Endothelial cell of umbilical vein (primary cell): ENCODE measurements at regions not wholly inside any gene's neighbourhood (a gene's known extent, or its start where the extent isn't known, plus 50 kb on each side); places are given as distances from the start of the nearest gene placed in this dataset.

Experiments
- BruUV-seq: library from RNA; stranded (reverse); fragments of 400-500 nt; replicated peaks from 2 replicates; lab custom pipeline; 2021; lab: Mats Ljungman, UMichigan
- CTCF ChIA-PET: fragments of 300-600, 350-600 bp; sonication (Branson Sonifier 250); formaldehyde crosslinking; loops from one replicate; lab custom pipeline; 2021; ENCODE audit warnings: antibody characterized with exemption, inconsistent platforms; lab: Charles Lee
- POLR2A ChIA-PET: fragments of 300-600, 350-600 bp; sonication (Branson Sonifier 250); formaldehyde crosslinking; loops from one replicate; lab custom pipeline; 2021; ENCODE audit warnings: antibody characterized with exemption, inconsistent platforms; lab: Charles Lee
- DNase-seq: peaks from one replicate; pipeline ENCODE4 v3.0.0-alpha.2; 2011; ENCODE audit warnings: low read depth, low spot score
- FAIRE-seq: peaks from 2 replicates; lab custom pipeline; 2011; peaks lifted over from hg19 to GRCh38; lab: Jason Lieb, UNC
- H2AFZ ChIP-seq: 2 replicates; pipeline ENCODE4 v1.6.0; 2012; ENCODE audit warnings: low read depth, low read length, control low read depth, inconsistent platforms
- H3K27ac ChIP-seq: 2 replicates; pipeline ENCODE4 v1.5.1; 2011; ENCODE audit warnings: low read depth, mild to moderate bottlenecking, control low read depth, low read length, moderate library complexity; ENCODE audit not compliant: insufficient read depth
- H3K27me3 ChIP-seq, 2 experiments: 2 replicates each; pipeline versions ENCODE4 v1.6.0 to v1.6.1; 2011; ENCODE audit warnings: low read length in 2 of 2, mixed read lengths in 1 of 2; ENCODE audit not compliant: control insufficient read depth in 2 of 2, insufficient read depth in 2 of 2
- H3K36me3 ChIP-seq, 2 experiments: 2 replicates in 1 of 2; 3 replicates in 1 of 2; pipeline ENCODE4 v1.5.1; 2011; ENCODE audit warnings: low read length in 2 of 2, mild to moderate bottlenecking in 1 of 2, moderate library complexity in 1 of 2; ENCODE audit not compliant: control insufficient read depth in 2 of 2, insufficient read depth in 2 of 2; ENCODE audit errors: extremely low read depth in 1 of 2
- H3K4me1 ChIP-seq: 3 replicates; pipeline ENCODE4 v1.5.1; 2011; ENCODE audit warnings: mild to moderate bottlenecking, low read length; ENCODE audit not compliant: control insufficient read depth, insufficient read depth; ENCODE audit errors: extremely low read depth
- H3K4me2 ChIP-seq: 2 replicates; pipeline ENCODE4 v1.6.1; 2011; ENCODE audit warnings: low read length, control low read depth, mixed read lengths; ENCODE audit not compliant: insufficient read depth
- H3K4me3 ChIP-seq, 3 experiments: fragments of 200-600 bp in 1 of 3; sonication (generic), shearing (Covaris generic) in 1 of 3; replicated peaks in 1 of 3; 2 replicates each; pipeline ENCODE4 v1.5.1; 2011 to 2016; ENCODE audit warnings: control low read depth in 3 of 3, low read length in 3 of 3, mild to moderate bottlenecking in 2 of 3, inconsistent platforms in 1 of 3, low read depth in 1 of 3, moderate library complexity in 1 of 3; ENCODE audit not compliant: insufficient read depth in 1 of 3
- H3K79me2 ChIP-seq: 2 replicates; pipeline ENCODE4 v1.6.0; 2012; ENCODE audit warnings: low read length, inconsistent platforms; ENCODE audit not compliant: control insufficient read depth, insufficient read depth
- H3K9ac ChIP-seq: replicated peaks from 2 replicates; pipeline ENCODE3; 2011; ENCODE audit warnings: low read length, control low read depth; ENCODE audit not compliant: insufficient read depth; ENCODE audit errors: extremely low read depth
- H3K9me1 ChIP-seq: replicated peaks from 3 replicates; pipeline ENCODE4 v1.6.0; 2011; ENCODE audit warnings: mild to moderate bottlenecking, low read length; ENCODE audit not compliant: control insufficient read depth, insufficient read depth; ENCODE audit errors: extremely low read depth
- H3K9me3 ChIP-seq: replicated peaks from 2 replicates; pipeline ENCODE4 v1.5.1; 2012; ENCODE audit warnings: low read length, inconsistent platforms; ENCODE audit not compliant: control insufficient read depth, insufficient read depth
- H4K20me1 ChIP-seq: replicated peaks from 2 replicates; pipeline ENCODE3; 2011; ENCODE audit warnings: mild to moderate bottlenecking, low read length; ENCODE audit not compliant: control insufficient read depth, insufficient read depth; ENCODE audit errors: extremely low read depth
- EZH2 ChIP-seq: IDR thresholded peaks from 2 replicates; pipeline ENCODE4 v1.6.1; 2012; ENCODE audit warnings: borderline replicate concordance, low read depth, mild to moderate bottlenecking, moderate library complexity, low read length, inconsistent platforms; ENCODE audit not compliant: severe bottlenecking
- FOS ChIP-seq: IDR thresholded peaks from 2 replicates; pipeline ENCODE4 v1.6.1; 2011; ENCODE audit warnings: mild to moderate bottlenecking, low read length, moderate library complexity, borderline replicate concordance; ENCODE audit not compliant: insufficient read depth
- GATA2 ChIP-seq: IDR thresholded peaks from 2 replicates; pipeline ENCODE4 v1.7.0; 2011; ENCODE audit warnings: low read depth, mild to moderate bottlenecking, moderate library complexity, mixed read lengths, low read length; ENCODE audit not compliant: insufficient read length, insufficient read depth
- JUN ChIP-seq: IDR thresholded peaks from 2 replicates; pipeline ENCODE4 v1.6.1; 2011; ENCODE audit warnings: borderline replicate concordance, low read depth; ENCODE audit not compliant: insufficient read length, insufficient read depth
- MYC ChIP-seq: IDR thresholded peaks from one replicate; pipeline ENCODE4 v1.6.1; 2011; ENCODE audit warnings: mild to moderate bottlenecking, low read depth, low read length
- POLR2A ChIP-seq: IDR thresholded peaks from 2 replicates; pipeline ENCODE4 v1.6.1; 2012; ENCODE audit warnings: low read depth, mild to moderate bottlenecking, control low read depth, low read length
- POLR2AphosphoS5 ChIP-seq: IDR thresholded peaks from 2 replicates; pipeline ENCODE4 v1.6.1; 2012; ENCODE audit warnings: low read depth, mild to moderate bottlenecking, control low read depth, low read length, moderate library complexity; ENCODE audit not compliant: insufficient read depth
- dilution Hi-C: fragments of 300-500 bp; cut with MboI; formaldehyde crosslinking; loops from one replicate; pipeline ENCODE4 v1.15.0; 2019; ENCODE audit warnings: low sequenced_read_pairs; ENCODE audit not compliant: extremely low pct_ligation_motif_present
- intact Hi-C: fragments of 100-400 bp; cut with micrococcal nuclease; formaldehyde crosslinking; loops from one replicate; pipeline ENCODE4 v1.10.0; 2022
- TF ChIP-seq, protein P1 (sequence below): IDR thresholded peaks from 2 replicates; pipeline ENCODE4 v1.6.1; 2011; ENCODE audit not compliant: insufficient read depth, insufficient read length
- TF ChIP-seq, protein P2 (sequence below), 2 donors: IDR thresholded peaks; 1 replicate in 1 of 2; 2 replicates in 1 of 2; pipeline ENCODE4 v1.5.1; 2011; ENCODE audit warnings: low read length in 2 of 2, mild to moderate bottlenecking in 2 of 2, moderate library complexity in 2 of 2, control low read depth in 1 of 2, inconsistent platforms in 1 of 2, low read depth in 1 of 2; ENCODE audit not compliant: insufficient read depth in 1 of 2; ENCODE audit errors: extremely low read depth in 1 of 2

DNA sequence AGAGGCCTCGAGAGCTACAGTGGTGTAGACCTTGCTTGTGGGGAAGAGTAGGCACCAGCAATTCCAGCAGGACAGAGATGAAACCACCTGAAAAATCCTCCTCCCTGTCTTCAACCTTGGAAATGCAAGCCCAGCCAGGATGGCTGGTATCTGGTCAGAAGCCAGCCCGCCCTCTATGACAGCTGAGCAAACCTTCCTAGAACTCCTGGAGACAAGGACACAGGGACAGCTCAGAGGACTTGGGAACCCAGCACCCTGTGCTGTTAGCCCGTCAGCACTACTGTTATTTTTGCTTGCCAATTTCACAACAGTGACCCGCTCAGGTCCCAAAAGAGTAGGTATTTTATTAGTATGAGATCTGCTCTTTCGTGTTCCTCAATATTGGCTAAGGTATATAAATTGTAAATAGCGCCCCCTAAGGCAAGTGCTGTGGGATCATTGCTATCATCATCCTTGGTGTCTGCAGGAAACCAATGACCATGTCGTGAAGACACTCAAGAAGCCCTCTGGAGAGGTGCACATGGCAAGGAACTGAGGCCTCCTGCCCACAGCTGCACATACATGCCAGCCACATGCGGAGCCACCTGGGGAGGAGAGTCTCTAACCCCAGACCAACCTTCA is 156.5 kb upstream of the CHST15 start:
- Histone ChIP-seq H2AFZ (no peak overlapping the region), H3K4me3 (no peak overlapping the region), H3K4me2 (no peak overlapping the region), H3K9me1 (no peaks in the 10 kb centered on the region), H3K79me2 (no peaks in the 10 kb centered on the region), H3K27me3 (no peaks in the 10 kb centered on the region), H3K9me3 (no peaks in the 10 kb centered on the region), H3K36me3 (no peaks in the 10 kb centered on the region), H3K9ac (no peak overlapping the region), H3K27ac (no peak overlapping the region), H3K4me1 (no peaks in the 10 kb centered on the region), H4K20me1 (no peaks in the 10 kb centered on the region)
- ChIA-PET CTCF (no interaction called here), POLR2A (no interaction called here)
- dilution Hi-C loops = no loop called here
- intact Hi-C loops = no loop called here
- no peak for DNase-seq
- no peak for FAIRE-seq
- no TSS peak for BruUV-seq
- TF ChIP-seq GATA2 (no peak), POLR2A (no peak), JUN (no peak), POLR2AphosphoS5 (no peak), FOS (no peak), EZH2 (no peak), MYC (no peak)
- TF ChIP-seq, protein P1, sequence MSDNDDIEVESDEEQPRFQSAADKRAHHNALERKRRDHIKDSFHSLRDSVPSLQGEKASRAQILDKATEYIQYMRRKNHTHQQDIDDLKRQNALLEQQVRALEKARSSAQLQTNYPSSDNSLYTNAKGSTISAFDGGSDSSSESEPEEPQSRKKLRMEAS = no peak
- TF ChIP-seq, protein P2, sequence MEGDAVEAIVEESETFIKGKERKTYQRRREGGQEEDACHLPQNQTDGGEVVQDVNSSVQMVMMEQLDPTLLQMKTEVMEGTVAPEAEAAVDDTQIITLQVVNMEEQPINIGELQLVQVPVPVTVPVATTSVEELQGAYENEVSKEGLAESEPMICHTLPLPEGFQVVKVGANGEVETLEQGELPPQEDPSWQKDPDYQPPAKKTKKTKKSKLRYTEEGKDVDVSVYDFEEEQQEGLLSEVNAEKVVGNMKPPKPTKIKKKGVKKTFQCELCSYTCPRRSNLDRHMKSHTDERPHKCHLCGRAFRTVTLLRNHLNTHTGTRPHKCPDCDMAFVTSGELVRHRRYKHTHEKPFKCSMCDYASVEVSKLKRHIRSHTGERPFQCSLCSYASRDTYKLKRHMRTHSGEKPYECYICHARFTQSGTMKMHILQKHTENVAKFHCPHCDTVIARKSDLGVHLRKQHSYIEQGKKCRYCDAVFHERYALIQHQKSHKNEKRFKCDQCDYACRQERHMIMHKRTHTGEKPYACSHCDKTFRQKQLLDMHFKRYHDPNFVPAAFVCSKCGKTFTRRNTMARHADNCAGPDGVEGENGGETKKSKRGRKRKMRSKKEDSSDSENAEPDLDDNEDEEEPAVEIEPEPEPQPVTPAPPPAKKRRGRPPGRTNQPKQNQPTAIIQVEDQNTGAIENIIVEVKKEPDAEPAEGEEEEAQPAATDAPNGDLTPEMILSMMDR (IDR thresholded peaks at IDR 0.05; ENCODE audit: extremely low read depth in 1 of 2, insufficient read depth in 1 of 2, low read depth in 1 of 2, low read length in 2 of 2) = no peak
